Fibroblast of lung (primary cell): ENCODE measurements at regions not wholly inside any gene's neighbourhood (a gene's known extent, or its start where the extent isn't known, plus 50 kb on each side); places are given as distances from the start of the nearest gene placed in this dataset.

Source experiments
- DNase-seq, 2 donors: peaks; one replicate each; pipeline versions ENCODE4 v3.0.0 to v3.0.0-alpha.2; 2010; ENCODE audit warnings: low read depth in 2 of 2
- H2AFZ ChIP-seq: 2 replicates; pipeline ENCODE4 v1.5.1; 2012; ENCODE audit warnings: low read length, control low read depth, inconsistent platforms
- H3K27ac ChIP-seq: 2 replicates; pipeline ENCODE4 v1.5.1; 2011; ENCODE audit warnings: low read length, control low read depth; ENCODE audit not compliant: insufficient read depth
- H3K27me3 ChIP-seq: 2 replicates; pipeline ENCODE4 v1.5.1; 2011; ENCODE audit warnings: mild to moderate bottlenecking, low read length; ENCODE audit not compliant: control insufficient read depth, insufficient read depth
- H3K36me3 ChIP-seq: 2 replicates; pipeline ENCODE4 v1.5.1; 2011; ENCODE audit warnings: low read length; ENCODE audit not compliant: control insufficient read depth, insufficient read depth
- H3K4me1 ChIP-seq: 2 replicates; pipeline ENCODE4 v1.5.1; 2011; ENCODE audit warnings: low read length; ENCODE audit not compliant: control insufficient read depth, insufficient read depth; ENCODE audit errors: extremely low read depth
- H3K4me2 ChIP-seq: 2 replicates; pipeline ENCODE4 v1.5.1; 2011; ENCODE audit warnings: low read length, control low read depth; ENCODE audit not compliant: insufficient read depth; ENCODE audit errors: extremely low read depth
- H3K4me3 ChIP-seq, 4 experiments: fragments of 200-600 bp in 1 of 4; sonication (generic) in 1 of 4; replicated peaks in 1 of 4; 2 replicates each; pipeline ENCODE4 v1.5.1; 2011 to 2016; ENCODE audit warnings: low read length in 4 of 4, low read depth in 3 of 4, mild to moderate bottlenecking in 3 of 4, control low read depth in 2 of 4, inconsistent platforms in 1 of 4, mixed read lengths in 1 of 4; ENCODE audit not compliant: insufficient read depth in 1 of 4; ENCODE audit errors: control extremely low read depth in 1 of 4
- H3K79me2 ChIP-seq: 2 replicates; pipeline ENCODE4 v1.5.1; 2012; ENCODE audit warnings: mild to moderate bottlenecking, low read length, inconsistent platforms; ENCODE audit not compliant: control insufficient read depth, insufficient read depth
- H3K9ac ChIP-seq: 2 replicates; pipeline ENCODE4 v1.5.1; 2011; ENCODE audit warnings: mild to moderate bottlenecking, low read length, control low read depth; ENCODE audit not compliant: insufficient read depth
- H3K9me3 ChIP-seq: 2 replicates; pipeline ENCODE4 v1.5.1; 2012; ENCODE audit warnings: low read depth, low read length; ENCODE audit not compliant: control insufficient read depth, insufficient read depth
- H4K20me1 ChIP-seq: 2 replicates; pipeline ENCODE4 v1.5.1; 2011; ENCODE audit warnings: low read length; ENCODE audit not compliant: control insufficient read depth, insufficient read depth; ENCODE audit errors: extremely low read depth
- CTCF ChIP-seq, 2 donors: IDR thresholded peaks in 1 of 2; conservative IDR thresholded peaks in 1 of 2; 1 replicate in 1 of 2; 2 replicates in 1 of 2; pipeline ENCODE4 v1.5.1; 2011 to 2012; ENCODE audit warnings: low read length in 2 of 2, control low read depth in 1 of 2, inconsistent platforms in 1 of 2, low read depth in 1 of 2, mild to moderate bottlenecking in 1 of 2
- EZH2 ChIP-seq: IDR thresholded peaks from 2 replicates; pipeline ENCODE4 v1.5.1; 2012; ENCODE audit warnings: low read length, control low read depth, mild to moderate bottlenecking; ENCODE audit errors: missing control alignments

DNA sequence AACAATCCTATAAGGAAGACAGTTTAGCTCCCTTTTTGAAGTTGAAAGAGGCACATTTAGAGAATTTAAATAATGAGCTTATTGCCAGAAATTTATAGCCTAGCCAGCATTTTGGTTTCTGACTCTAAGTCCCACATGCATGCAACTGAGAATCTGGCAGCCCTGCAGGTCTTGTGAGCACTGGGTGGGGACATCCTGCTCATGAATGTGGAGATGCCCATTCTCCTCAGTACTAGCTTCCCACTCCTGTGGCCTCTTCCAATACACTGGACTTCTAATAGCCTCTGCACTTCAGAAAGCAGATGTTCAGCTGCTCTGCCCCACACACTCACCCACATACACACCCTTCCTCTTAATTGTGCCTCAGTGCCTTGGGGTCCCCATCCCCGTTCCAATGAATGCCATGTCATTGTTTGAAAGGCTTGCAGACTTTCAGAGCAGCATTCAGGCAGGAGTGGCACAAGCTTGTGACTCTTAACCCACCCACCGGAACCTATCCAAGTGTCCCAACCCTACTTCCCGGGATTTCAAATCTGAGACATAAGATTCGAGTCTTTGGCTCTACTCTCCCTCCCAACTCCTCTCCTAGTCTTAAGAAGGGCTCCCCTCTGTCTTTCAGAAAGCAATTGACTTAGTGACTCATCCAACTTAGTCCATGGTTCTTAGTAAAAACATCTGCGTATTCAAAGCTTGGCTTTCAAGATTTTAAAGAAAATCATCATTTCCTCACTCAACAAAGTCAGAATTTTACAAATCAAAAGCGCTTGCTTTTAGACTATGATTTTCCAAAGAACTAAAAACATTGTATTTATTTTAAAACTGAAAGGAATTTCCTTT, 80.0 kb upstream of the FREM2 start:
- no peak overlapping the region for H2AFZ ChIP-seq
- H3K27ac ChIP-seq: no peak overlapping the region
- no peaks in the 10 kb centered on the region for H3K36me3 ChIP-seq
- no peaks in the 10 kb centered on the region for H3K4me1 ChIP-seq
- no peak overlapping the region for H3K4me2 ChIP-seq
- peak in 1 of 2 donors; percentile 10 for DNase-seq
- TF ChIP-seq CTCF (conservative IDR thresholded peaks at IDR 0.05 in 1 of 2, IDR thresholded peaks at IDR 0.05 in 1 of 2; ENCODE audit: low read depth in 1 of 2, low read length in 2 of 2) (no peak), EZH2 (no peak)
- no peaks in the 10 kb centered on the region for H3K9me3 ChIP-seq
- no peaks in the 10 kb centered on the region for H4K20me1 ChIP-seq
- H3K79me2 ChIP-seq: no peaks in the 10 kb centered on the region
- H3K27me3 ChIP-seq: no peaks in the 10 kb centered on the region
- no peak overlapping the region for H3K9ac ChIP-seq
- H3K4me3 ChIP-seq: no peak overlapping the region

DNA sequence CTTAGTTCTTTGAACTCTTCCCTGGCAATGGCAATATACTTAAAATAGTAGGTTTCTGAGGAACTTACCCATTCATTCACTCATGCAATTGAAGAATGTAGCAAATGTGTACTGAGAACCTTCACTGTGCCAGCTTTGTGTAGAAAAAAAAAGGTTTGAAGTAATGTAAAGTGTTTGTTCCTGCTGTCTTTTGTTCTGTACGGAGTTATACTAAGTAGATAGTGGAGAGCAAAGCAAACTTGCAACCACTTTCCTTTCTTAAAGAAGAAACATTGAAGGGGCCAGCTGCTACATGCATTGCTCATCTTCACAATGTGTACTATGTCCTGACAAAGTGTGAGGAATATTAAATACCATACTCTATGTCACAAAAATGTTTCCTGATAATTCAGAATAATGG, 68.9 kb upstream of the FREM2 start:
- DNase-seq: peak in 1 of 2 donors; percentile 11
- H2AFZ ChIP-seq: no peak overlapping the region
- H4K20me1 ChIP-seq: no peaks in the 10 kb centered on the region
- no peaks in the 10 kb centered on the region for H3K36me3 ChIP-seq
- H3K27me3 ChIP-seq: no peaks in the 10 kb centered on the region
- H3K27ac ChIP-seq: no peak overlapping the region
- H3K4me1 ChIP-seq: no peaks in the 10 kb centered on the region
- H3K4me2 ChIP-seq: no peak overlapping the region
- H3K9me3 ChIP-seq: no peaks in the 10 kb centered on the region
- no peak for TF ChIP-seq EZH2
- no peak overlapping the region for H3K4me3 ChIP-seq
- H3K9ac ChIP-seq: no peak overlapping the region
- no peaks in the 10 kb centered on the region for H3K79me2 ChIP-seq

DNA sequence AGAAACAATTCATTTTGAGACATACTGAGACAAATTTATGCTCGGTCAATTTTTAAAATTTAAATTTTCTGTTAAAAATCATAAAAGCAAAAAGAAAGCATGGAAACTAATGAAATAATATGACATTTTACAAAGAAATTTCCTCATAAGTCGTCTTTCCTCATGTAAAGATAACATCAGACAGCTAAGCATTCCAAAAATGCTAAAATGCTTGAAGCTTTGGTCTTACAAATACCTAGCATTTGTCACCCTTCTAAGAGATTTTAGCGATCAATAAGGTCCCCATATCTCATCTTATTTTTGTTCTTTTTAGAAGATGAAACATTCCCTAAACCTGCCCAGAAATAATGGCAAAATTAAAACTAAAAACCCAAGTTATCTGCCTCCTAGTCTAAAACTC, 68.5 kb upstream of the FREM2 start:
- Histone ChIP-seq H3K4me1 (no peaks in the 10 kb centered on the region), H3K36me3 (no peaks in the 10 kb centered on the region), H3K79me2 (no peaks in the 10 kb centered on the region), H2AFZ (no peak overlapping the region), H4K20me1 (no peaks in the 10 kb centered on the region), H3K9me3 (no peaks in the 10 kb centered on the region), H3K4me3 (no peak overlapping the region), H3K9ac (no peak overlapping the region), H3K27ac (no peak overlapping the region), H3K4me2 (no peak overlapping the region), H3K27me3 (no peaks in the 10 kb centered on the region)
- no peak for DNase-seq
- no peak for TF ChIP-seq EZH2
- no peak for TF ChIP-seq CTCF (conservative IDR thresholded peaks at IDR 0.05 in 1 of 2, IDR thresholded peaks at IDR 0.05 in 1 of 2; ENCODE audit: low read depth in 1 of 2, low read length in 2 of 2)
